ENCODE measurements at regions not wholly inside any gene's neighbourhood (a gene's known extent, or its start where the extent isn't known, plus 50 kb on each side); places are given as distances from the start of the nearest gene placed in this dataset.

DNA sequence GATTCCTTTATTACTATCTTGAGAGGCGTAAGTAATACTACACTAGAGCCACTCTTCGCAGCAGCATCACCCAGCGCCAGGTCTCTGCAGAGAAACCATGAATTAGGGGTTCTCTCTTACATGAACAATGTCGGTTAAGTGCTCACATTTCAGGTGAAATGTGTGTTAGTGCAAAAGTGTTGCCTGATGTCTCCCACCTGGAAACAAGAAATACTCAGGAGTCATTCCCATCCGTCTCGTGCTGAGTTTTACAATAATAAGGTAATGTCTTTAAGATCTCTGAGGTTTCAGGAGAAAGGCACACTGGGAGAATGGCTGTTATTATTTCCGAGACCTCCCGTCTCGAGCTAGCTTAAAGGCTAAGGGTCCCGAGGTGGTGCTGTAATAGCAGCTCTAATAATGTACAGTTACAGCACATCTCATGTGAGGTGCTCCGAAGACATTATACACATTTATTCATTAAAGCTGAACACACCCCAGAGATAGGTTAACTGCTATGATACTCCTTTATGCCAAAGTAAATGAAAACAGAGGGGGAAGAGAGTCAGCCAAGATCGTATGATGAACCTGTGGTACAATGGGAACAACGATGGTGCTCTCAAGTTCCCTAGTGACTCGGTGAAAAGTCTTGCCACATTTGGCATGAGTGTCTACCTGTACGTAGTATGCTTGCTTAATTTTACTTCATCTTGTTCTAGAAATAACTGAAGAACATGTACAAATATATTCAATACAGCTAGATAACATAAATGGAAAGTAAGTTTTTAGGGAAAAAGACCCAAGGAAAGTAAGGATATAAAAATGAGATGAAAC lies 458.3 kb upstream of the CITED2 start:
- no peaks in the 10 kb centered on the region for H3K36me3 Mint-ChIP-seq (ENCODE audit: low read depth)
- H3K9me3 Mint-ChIP-seq = no peaks in the 10 kb centered on the region
- H3K27ac Mint-ChIP-seq = no peak overlapping the region
- intact Hi-C loops (cut with micrococcal nuclease) = no loop called here
- DNase-seq (ENCODE audit: low spot score) = no peak
- H3K4me1 Mint-ChIP-seq (ENCODE audit: low read depth) = no peaks in the 10 kb centered on the region
- peaks cover 5% of the 10 kb centered on the region for H3K27me3 Mint-ChIP-seq (ENCODE audit: insufficient read depth)
- no peak overlapping the region for H3K4me3 Mint-ChIP-seq

DNA sequence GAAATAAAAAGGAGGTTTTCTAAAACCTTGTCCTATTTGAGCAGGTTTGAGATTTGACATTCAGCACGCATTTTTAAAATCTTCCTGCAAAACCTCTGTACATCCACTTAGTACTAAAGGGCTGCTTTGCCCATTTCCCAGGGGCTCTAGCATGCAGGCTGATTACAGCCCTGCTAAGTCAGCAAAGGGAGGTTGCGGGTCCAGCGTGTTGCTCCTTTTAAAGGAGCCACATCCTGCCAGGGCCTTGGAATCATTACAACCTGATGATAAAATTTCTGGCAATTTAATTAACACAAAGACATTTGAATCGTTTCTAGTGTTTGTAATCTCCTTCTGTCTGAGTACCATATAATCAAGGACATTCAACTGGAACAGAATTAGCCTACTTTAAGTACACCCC lies 455.1 kb upstream of the CITED2 start:
- no peaks in the 10 kb centered on the region for H3K9me3 Mint-ChIP-seq
- no peaks in the 10 kb centered on the region for H3K4me1 Mint-ChIP-seq (ENCODE audit: low read depth)

DNA sequence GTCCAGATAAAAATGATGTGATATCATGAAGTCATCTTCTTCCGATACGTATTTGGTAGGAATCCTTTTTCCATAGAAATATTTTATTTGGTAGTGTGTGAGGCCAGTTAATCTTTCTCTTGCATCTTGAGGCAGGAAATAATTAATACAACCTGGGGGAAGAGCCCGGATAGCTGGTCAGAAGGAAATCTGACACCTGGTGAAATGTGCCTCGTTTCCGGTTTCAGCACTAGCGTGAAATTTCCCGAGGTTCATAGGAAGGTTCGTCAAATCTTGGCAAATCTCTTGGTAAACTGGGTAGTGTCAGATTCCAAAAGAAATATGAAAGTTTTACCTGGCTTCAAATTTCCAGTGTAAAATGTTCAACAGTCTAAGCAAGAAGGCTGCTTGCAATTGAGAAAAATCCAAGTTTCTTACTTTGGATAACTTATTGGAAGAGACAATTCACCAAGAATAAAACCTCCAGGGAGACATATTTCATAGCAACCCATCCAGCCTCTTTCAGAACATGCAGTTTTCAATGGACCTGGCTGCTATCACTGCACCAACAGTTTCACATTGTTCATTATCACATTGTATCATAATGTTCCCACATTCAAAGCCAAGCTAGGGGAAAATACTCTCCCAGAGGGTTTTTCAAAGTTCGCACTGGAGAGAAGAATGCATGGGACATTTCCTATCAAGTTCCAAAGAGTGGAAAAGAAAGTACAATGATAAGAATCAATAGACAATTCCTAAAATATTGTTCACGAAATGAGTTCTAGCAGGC lies 454.5 kb upstream of the CITED2 start:
- no peak for DNase-seq (ENCODE audit: low spot score)
- no peak overlapping the region for H3K27ac Mint-ChIP-seq
- no peaks in the 10 kb centered on the region for H3K4me1 Mint-ChIP-seq (ENCODE audit: low read depth)
- H3K4me3 Mint-ChIP-seq = no peak overlapping the region
- H3K27me3 Mint-ChIP-seq (ENCODE audit: insufficient read depth) = peaks cover 16% of the 10 kb centered on the region
- intact Hi-C loops (cut with micrococcal nuclease) = no loop called here
- no peaks in the 10 kb centered on the region for H3K9me3 Mint-ChIP-seq
- H3K36me3 Mint-ChIP-seq (ENCODE audit: low read depth) = no peaks in the 10 kb centered on the region

More for the DNA sequence above, 455.1 kb upstream of the CITED2 start:
- no peak overlapping the region for H3K4me3 Mint-ChIP-seq
- no peak overlapping the region for H3K27ac Mint-ChIP-seq
- H3K36me3 Mint-ChIP-seq (ENCODE audit: low read depth) = no peaks in the 10 kb centered on the region
- DNase-seq (ENCODE audit: low spot score) = no peak
- peaks cover 12% of the 10 kb centered on the region for H3K27me3 Mint-ChIP-seq (ENCODE audit: insufficient read depth)
- intact Hi-C loops (cut with micrococcal nuclease) = no loop called here

DNA sequence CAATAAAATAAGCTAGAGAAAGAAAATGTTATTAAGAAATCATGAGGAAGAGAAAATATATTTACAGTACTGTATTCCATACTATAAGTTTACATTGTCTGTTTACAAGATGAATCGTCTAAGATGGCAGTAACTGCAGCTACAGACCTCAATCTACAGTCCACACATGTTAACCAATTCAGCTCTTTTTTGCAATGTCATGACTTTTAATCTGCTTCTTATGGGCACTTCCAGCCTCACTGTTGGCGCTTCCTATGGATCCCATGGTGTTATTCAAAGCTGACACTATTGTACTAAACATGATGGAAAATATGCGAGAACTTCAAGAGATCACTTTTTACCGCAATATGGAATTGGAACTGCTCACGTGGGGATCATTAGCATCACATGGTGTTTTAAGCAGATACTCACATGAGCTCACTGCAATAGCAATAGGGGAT lies 451.5 kb upstream of the CITED2 start:
- Mint-ChIP-seq H3K36me3 (ENCODE audit: low read depth) (no peaks in the 10 kb centered on the region), H3K4me1 (ENCODE audit: low read depth) (no peaks in the 10 kb centered on the region), H3K9me3 (no peaks in the 10 kb centered on the region), H3K27ac (no peak overlapping the region), H3K27me3 (ENCODE audit: insufficient read depth) (peaks cover 17% of the 10 kb centered on the region), H3K4me3 (no peak overlapping the region)
- intact Hi-C loops (cut with micrococcal nuclease) = no loop called here
- DNase-seq (ENCODE audit: low spot score) = no peak

DNA sequence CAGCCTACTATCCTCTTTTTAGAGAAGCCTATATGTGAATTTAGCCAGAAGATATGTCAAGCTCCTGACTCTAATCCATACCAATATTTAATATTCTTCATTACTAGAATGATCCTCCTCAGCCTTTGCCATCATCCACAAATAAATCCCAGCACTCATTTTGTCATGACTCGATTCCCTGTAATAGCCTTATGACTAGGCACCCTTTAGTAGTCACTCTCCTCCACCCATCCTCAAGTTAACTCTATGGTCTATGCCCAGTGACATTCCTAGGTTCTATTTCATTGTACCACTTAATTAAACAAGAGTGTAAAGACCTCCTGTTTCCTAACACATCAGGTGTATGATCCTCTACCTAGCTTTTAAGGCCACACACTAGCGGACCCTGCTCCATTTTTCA lies 450.4 kb upstream of the CITED2 start:
- no peak overlapping the region for H3K27ac Mint-ChIP-seq
- H3K4me3 Mint-ChIP-seq = no peak overlapping the region
- H3K4me1 Mint-ChIP-seq (ENCODE audit: low read depth) = no peaks in the 10 kb centered on the region
- no peaks in the 10 kb centered on the region for H3K36me3 Mint-ChIP-seq (ENCODE audit: low read depth)
- intact Hi-C loops (cut with micrococcal nuclease) = no loop called here
- H3K9me3 Mint-ChIP-seq = no peaks in the 10 kb centered on the region
- peaks cover 14% of the 10 kb centered on the region for H3K27me3 Mint-ChIP-seq (ENCODE audit: insufficient read depth)
- DNase-seq (ENCODE audit: low spot score) = no peak

DNA sequence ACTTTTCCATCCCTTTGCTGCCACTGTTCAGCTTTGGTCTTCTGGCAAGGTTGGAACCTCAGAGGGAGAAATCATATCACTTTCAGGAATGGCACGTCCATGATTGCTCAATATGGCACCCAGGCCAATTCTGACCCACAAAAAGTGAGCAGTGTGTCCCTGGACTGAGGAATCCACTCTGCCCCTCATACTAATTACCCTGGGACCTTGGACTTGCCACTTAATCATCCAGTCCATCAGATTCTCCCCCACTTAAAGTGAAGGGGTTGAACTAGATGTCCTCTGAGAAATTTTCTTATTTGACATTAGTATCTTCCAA lies 449.3 kb upstream of the CITED2 start:
- H3K4me3 Mint-ChIP-seq = no peak overlapping the region
- intact Hi-C loops (cut with micrococcal nuclease) = no loop called here
- no peaks in the 10 kb centered on the region for H3K4me1 Mint-ChIP-seq (ENCODE audit: low read depth)
- DNase-seq (ENCODE audit: low spot score) = no peak
- H3K9me3 Mint-ChIP-seq = no peaks in the 10 kb centered on the region
- H3K27ac Mint-ChIP-seq = no peak overlapping the region
- H3K27me3 Mint-ChIP-seq (ENCODE audit: insufficient read depth) = peaks cover 14% of the 10 kb centered on the region
- no peaks in the 10 kb centered on the region for H3K36me3 Mint-ChIP-seq (ENCODE audit: low read depth)

DNA sequence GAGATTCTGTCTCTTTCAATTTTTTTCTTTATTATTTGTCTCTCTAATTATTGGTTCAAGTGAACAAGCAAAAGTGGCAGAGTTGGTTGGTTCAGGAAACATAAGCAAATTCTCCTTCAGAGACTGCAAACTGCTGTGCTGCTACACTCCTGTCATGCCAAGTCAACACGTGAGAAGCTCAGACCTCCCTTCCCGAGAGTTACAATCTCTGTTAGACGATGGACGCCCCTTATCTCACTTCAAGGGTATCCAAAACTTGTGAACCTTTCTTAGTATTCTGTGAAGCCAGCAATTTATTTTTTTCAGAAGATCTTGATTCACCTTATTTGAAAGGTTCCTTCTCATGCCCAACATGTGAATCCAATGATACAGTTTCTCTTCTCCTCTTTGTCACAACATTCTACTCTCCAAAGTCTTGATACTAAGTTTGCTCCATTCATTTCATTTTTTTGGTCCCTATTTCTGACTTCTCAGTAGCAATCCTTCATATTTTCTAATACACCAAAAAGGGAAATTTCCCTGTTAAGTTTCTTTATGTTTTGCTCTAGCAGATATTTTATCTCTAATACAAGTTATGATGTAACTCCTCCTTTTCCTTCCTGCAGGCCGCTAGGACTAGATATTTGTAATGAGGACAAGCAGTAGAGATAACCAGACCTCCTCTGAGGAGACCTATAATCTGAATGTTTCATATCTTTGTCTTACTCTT lies 448.8 kb upstream of the CITED2 start:
- Mint-ChIP-seq H3K27me3 (ENCODE audit: insufficient read depth) (peaks cover 14% of the 10 kb centered on the region), H3K27ac (no peak overlapping the region), H3K36me3 (ENCODE audit: low read depth) (no peaks in the 10 kb centered on the region), H3K9me3 (no peaks in the 10 kb centered on the region), H3K4me1 (ENCODE audit: low read depth) (no peaks in the 10 kb centered on the region), H3K4me3 (no peak overlapping the region)
- intact Hi-C loops (cut with micrococcal nuclease) = no loop called here
- DNase-seq (ENCODE audit: low spot score) = no peak

DNA sequence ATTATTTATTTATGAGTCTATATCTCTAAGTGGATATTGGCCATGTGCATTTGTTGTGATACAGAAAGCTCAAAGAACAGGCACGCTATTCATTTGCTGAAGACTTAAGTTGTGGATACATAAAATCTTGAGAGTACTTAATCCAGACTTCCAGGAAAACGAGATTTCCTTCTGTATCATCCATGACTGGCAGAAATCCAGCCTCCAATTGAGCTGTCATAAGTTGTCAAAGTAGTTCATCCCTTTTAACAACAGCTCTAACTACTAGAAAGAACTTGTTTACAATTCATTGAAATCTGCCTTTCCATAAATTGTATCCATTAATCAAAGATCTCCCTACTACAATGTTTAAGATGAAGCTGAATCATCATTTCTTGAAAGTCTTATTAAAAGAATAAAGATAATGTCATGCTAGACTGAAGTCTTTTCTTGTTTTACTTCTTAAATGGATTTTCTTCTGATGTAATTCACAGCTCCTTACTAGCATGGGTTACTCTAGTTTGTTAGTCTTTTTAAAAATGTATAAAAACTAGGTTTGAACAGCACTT lies 447.3 kb upstream of the CITED2 start:
- Mint-ChIP-seq H3K27me3 (ENCODE audit: insufficient read depth) (peaks cover 12% of the 10 kb centered on the region), H3K27ac (no peak overlapping the region), H3K9me3 (no peaks in the 10 kb centered on the region), H3K4me3 (no peak overlapping the region), H3K36me3 (ENCODE audit: low read depth) (no peaks in the 10 kb centered on the region), H3K4me1 (ENCODE audit: low read depth) (no peaks in the 10 kb centered on the region)
- no peak for DNase-seq (ENCODE audit: low spot score)
- intact Hi-C loops (cut with micrococcal nuclease) = no loop called here

DNA sequence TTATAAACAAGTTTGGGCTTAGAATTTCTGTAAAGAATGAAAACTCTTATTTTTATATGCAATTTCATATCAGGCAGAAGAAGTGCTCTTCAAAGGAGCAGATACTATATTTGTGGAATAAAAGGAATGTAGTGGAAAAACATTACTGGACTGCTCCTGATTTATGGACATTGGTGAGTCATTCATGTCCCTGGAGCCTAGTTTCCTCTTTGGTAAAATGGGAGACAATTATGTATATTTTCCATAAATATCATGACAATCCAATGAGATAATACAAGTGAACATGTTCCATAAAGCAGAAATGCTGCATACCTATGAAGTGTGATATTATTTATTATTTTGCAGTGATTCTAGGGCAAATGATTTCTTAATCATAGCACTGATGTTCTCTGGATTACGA lies 445.8 kb upstream of the CITED2 start:
- no peak overlapping the region for H3K4me3 Mint-ChIP-seq
- no peaks in the 10 kb centered on the region for H3K9me3 Mint-ChIP-seq

DNA sequence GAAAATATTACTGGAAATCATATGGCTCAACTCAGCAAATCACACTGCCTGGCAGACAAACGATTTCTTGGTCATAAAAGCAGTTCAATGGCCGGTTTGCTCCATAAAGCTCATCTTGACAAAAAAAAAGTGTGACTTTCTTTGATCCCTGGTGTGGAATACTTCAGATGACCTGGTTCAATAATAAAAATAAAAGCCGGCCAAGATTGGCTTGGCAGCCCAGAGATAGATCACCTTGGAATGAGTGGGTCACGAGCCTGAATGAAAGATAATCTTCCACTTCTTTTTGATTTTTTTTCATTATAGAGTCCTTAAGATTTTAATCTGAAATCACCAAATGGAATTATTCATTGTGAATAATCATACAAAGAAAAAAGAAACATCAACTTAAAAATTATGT lies 445.3 kb upstream of the CITED2 start:
- no peak for DNase-seq (ENCODE audit: low spot score)
- Mint-ChIP-seq H3K27ac (no peak overlapping the region), H3K4me1 (ENCODE audit: low read depth) (no peaks in the 10 kb centered on the region), H3K27me3 (ENCODE audit: insufficient read depth) (peaks cover 6% of the 10 kb centered on the region), H3K4me3 (no peak overlapping the region), H3K9me3 (no peaks in the 10 kb centered on the region), H3K36me3 (ENCODE audit: low read depth) (no peaks in the 10 kb centered on the region)
- intact Hi-C loops (cut with micrococcal nuclease) = no loop called here

More for the DNA sequence above, 445.8 kb upstream of the CITED2 start:
- no peaks in the 10 kb centered on the region for H3K4me1 Mint-ChIP-seq (ENCODE audit: low read depth)
- no peaks in the 10 kb centered on the region for H3K36me3 Mint-ChIP-seq (ENCODE audit: low read depth)
- no peak for DNase-seq (ENCODE audit: low spot score)
- H3K27me3 Mint-ChIP-seq (ENCODE audit: insufficient read depth) = peaks cover 11% of the 10 kb centered on the region
- no peak overlapping the region for H3K27ac Mint-ChIP-seq
- intact Hi-C loops (cut with micrococcal nuclease) = no loop called here

DNA sequence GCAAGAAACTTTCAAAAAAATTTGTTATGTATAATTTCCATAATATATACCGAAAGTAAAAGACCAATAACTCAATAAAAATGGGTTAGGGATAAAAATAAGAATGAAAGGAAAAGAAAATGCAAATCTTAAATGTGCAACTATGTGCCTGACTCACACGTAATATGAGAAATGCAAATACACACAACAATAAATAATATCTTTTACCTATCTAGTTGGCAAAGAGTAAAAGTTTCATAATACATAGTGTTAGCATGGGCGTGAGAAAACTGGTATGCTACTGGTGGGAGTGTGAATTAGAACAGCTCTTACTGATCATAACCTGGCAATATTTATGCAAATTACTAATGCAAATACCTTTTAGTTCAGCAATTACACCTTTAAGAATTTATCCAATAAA lies 438.5 kb upstream of the CITED2 start:
- H3K9me3 Mint-ChIP-seq = no peaks in the 10 kb centered on the region

DNA sequence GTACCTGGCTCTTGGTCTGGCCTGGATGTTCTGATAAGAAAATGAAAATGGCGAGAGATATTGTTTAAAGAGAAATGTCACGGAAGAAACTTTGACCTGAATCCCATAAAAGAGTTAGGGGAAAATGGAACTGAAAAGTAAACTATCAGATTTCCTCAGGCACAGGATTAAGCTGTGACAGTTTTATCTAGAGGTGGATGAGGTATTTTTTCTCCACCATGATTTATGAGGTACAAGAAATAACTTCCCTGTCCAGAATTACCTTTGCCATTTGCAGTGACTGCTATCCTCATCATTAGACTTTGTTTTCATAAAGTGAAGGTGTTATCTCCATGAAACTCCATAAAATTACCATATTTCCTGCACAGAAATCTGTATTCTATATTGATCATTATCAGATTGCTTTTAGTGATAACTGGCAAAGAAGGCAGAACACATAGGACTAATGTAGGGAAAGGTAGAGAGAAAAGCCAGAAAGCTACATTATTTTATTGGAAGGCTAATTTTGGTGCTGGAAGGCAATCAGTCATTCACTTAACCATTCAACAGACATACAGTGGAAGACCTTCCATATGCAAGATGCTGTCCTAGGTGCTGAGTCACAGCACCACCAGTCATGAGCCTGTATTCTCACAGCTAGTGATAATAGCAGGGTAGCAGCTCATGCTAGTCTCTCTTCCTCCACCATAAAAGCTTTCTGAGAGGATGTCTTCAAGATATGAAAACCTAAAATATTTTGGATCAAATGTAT lies 427.3 kb upstream of the CITED2 start:
- intact Hi-C loops (cut with micrococcal nuclease) = no loop called here
- H3K36me3 Mint-ChIP-seq (ENCODE audit: low read depth) = no peaks in the 10 kb centered on the region
- peaks cover 2% of the 10 kb centered on the region for H3K27me3 Mint-ChIP-seq (ENCODE audit: insufficient read depth)
- no peaks in the 10 kb centered on the region for H3K4me1 Mint-ChIP-seq (ENCODE audit: low read depth)
- DNase-seq (ENCODE audit: low spot score) = no peak
- H3K9me3 Mint-ChIP-seq = no peaks in the 10 kb centered on the region
- no peak overlapping the region for H3K27ac Mint-ChIP-seq
- no peak overlapping the region for H3K4me3 Mint-ChIP-seq

More for the DNA sequence above, 438.5 kb upstream of the CITED2 start:
- DNase-seq (ENCODE audit: low spot score) = no peak
- intact Hi-C loops (cut with micrococcal nuclease) = no loop called here
- H3K36me3 Mint-ChIP-seq (ENCODE audit: low read depth) = no peaks in the 10 kb centered on the region
- H3K4me3 Mint-ChIP-seq = no peak overlapping the region
- no peaks in the 10 kb centered on the region for H3K27me3 Mint-ChIP-seq (ENCODE audit: insufficient read depth)
- H3K4me1 Mint-ChIP-seq (ENCODE audit: low read depth) = no peaks in the 10 kb centered on the region
- H3K27ac Mint-ChIP-seq = no peak overlapping the region

All from activated T-helper 1 cell treated with anti-CD3 and anti-CD28 coated beads, Interleukin-12 subunit alpha, Interleukin-12 subunit beta, Interleukin-2, Interleukin-4 antibody, amounts not matched to agents 30 ng/mL and 10 ng/mL and 1 ng/mL, durations not matched to agents 14 hours and 24 hours and 36 hours (primary cell).